ENCODE measurements at regions not wholly inside any gene's neighbourhood (a gene's known extent, or its start where the extent isn't known, plus 50 kb on each side); places are given as distances from the start of the nearest gene placed in this dataset.
"Not testable (repeated sequence)": the region's sequence is repeated elsewhere in the genome, so short reads cannot be mapped to it uniquely, and the experiment has no call there.

DNA sequence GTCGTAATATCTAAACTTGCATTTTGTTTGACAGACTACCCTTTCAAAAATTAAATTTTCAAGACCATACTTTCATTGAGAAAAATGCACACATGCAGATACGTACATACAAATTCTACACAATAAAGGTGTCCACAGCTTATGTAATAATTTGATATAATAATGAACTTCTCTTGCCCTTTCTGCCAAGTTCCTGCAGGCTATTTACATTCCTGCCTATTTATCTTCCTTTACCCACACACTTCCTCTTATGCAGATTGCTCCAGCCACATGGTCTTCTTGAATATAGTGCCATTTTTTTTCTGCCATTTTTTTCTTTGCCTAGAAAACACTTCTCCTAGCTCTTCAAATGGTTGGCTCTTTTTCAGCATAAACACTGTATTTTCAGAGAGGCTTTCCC lies 826.9 kb upstream of the CDH8 start:
- DNase-seq = no peak

DNA sequence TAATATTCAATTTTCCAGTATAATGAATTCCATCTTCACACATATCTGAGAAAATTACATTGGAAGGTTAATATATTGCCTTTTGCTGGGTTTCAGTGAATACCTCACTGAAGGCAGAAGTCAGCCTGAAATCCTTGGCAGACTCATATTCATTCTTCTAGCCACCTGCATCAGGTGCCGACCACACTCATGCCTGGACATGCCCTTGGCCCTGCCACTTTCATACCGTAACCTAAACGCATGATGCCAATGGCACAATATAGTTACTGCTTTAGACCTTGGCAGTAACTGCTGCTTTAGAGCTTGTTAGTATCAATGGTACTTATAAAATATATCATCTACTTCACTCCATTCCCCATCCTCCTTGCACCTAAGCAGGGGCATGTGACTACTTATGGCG lies 817.6 kb upstream of the CDH8 start:
- no peak for DNase-seq

DNA sequence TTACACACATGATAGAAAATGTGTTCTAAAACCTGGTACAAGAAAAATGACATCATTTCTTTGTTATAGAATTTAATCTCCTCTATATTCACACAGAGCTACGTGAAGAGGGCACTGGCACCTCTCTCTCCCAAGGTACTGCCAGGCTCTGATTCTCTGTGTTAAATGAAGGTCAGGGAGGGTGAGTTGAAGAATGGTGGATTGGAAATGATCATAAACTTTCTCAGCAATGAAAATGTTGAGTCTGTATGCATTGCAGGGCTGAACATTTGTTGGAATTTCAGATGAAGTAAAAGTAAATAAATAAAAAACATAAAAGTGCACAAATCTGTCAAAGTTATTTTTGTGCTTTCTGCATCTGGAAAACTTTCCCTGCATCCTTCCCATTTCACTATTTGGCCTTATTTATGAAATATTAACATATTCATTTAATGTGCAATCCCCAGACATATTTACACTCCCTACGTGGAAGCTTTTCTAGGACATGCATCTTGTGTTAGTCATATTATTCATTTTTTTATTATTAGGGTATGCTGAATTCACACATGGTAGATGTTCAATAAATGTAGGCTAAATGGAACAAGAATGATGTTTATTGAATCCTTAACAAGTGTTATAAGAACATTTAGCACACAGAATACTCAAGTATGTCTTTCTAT lies 810.3 kb upstream of the CDH8 start:
- DNase-seq = no peak

DNA sequence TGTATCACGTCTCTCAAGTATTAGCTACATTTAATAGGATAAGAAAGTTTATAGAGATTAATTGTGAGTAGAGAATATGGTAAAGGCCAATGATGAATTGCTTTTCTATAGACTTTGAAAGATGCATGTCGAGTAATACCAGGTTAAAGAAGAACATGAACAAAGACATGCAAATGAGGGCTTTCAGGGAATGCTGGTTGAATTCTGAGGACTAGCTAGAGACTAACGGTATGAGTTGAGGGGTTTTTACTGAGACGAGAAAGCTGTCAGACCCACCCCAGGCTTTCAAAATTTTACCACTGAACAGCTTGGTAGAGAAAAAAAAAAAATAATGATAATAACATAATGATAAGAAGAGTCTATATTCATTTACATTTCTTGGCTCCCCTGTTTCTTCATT lies 796.0 kb upstream of the CDH8 start:
- DNase-seq = no peak

DNA sequence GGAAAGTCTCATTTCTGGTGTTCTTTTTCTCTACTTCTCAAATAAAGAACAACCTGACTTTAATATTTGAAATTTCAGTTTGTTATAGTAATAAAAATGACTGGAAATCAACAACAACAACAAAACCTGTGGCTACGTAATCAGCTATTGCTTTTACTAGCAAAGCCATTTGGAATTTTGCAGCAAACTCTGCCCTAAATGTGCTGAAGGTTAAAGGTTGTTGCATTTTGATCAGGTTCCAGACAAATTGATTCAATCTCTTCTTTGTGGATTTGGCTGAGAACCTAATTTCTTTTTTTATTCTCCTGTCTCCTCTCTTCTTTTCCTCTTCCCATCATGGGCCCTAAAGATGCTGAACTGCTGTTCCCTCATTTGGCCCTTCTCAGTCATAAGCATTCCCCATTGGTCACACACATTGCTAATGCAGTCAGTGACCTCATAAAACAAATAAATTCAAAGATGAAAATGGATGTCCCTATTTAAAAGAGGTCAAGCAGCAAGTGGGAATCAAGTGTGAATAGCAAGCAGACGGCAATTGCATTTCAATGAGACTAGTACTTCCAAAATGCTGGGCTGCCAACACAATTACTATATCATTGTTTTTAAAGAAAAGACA lies 795.1 kb upstream of the CDH8 start:
- no peak for DNase-seq

DNA sequence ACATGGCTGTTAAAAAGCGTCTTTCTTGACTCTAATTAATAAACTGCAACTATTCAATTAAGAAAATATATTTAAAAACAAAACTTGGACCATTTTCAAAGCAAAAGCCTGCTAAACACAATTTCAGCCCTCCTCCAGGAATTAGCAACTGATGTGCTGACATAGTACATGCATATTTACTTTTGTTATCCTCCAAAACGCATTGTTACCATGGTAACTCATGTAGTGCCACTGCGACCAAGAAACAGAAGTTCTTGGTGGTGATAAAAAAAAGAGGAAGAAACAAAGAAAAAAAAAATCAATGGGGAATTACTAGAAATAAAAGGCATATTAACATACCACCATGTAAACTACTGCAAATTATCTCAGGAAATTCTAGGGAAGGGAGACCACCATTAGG lies 793.4 kb upstream of the CDH8 start:
- DNase-seq = no peak

DNA sequence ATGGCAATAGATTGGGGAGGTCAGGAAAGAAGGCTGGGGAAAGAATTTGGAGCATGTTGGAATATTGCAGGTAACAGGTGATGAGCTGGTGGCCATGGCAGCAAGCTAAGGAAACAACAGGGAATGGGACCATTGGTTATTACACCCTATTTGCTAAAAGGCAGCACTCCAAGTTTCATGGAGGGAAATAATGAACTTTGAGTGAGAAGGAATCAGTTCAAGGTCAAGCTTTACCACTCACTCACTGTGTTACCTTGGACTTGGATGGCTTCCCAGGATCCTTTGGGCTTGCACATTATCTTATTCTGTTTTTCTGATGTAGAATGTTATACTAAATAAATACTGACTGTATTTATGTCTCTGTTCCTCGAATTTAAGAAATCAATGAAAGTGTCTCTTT lies 792.8 kb upstream of the CDH8 start:
- no peak for DNase-seq

DNA sequence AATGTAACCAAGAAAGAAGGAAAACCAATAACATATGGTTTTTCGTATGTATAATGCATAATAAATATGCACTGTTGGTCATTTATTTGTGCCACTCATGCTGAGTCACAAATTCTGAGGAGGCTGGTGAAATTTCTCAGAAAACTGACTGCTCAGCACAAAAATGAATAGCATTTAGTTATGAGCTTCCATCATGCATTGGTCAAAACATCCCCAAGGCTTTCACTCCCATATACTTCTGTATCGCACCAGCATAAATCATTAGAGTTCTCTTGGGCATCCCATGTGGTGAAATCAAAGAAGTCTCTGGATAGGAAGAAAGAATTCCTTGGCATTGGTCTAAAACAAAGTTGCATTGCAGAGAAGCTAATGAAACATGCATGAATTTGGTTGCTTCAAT lies 785.6 kb upstream of the CDH8 start:
- no peak for DNase-seq

DNA sequence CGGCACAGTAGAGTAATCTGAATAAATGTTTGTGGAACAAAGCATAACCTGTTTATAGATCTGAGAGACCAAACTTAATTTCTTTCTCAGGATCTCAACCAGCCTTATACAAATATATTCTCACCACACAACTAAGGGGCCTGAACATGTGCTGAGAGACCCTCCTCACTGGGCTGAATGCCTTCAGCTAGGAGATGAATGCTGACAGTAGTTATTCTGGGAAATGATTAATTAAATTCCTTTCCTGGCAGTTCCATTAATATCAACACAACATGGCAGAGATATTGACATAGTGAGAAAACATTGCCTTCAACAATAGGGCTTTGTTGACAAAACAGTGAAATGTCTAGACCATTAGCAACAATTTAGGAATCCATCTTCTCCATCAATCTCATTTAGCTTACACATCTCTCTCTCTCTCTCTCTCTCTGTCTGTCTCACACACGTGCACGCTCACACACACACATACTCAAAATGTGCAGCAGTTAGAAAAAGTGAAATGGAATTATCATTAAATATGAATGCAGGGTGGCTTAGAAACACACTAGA lies 780.8 kb upstream of the CDH8 start:
- no peak for DNase-seq

DNA sequence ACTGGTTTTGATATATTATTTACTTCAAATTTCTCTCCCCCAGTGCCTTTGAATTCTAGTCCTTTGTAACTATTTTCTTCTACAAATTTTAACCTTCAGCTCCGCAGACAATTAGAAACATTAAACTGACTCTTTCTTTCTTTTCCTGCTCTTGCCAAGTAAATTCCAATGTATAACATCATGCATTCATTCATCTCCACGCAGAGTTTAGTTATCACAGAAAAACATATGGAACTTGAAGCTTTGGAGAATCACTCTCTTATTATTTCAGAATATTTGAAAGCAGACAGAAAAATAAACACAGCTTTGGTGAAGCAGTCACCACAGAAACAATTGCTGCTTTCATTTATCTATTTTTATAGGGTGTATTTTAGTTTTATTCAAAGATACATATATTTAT lies 778.7 kb upstream of the CDH8 start:
- DNase-seq = no peak

DNA sequence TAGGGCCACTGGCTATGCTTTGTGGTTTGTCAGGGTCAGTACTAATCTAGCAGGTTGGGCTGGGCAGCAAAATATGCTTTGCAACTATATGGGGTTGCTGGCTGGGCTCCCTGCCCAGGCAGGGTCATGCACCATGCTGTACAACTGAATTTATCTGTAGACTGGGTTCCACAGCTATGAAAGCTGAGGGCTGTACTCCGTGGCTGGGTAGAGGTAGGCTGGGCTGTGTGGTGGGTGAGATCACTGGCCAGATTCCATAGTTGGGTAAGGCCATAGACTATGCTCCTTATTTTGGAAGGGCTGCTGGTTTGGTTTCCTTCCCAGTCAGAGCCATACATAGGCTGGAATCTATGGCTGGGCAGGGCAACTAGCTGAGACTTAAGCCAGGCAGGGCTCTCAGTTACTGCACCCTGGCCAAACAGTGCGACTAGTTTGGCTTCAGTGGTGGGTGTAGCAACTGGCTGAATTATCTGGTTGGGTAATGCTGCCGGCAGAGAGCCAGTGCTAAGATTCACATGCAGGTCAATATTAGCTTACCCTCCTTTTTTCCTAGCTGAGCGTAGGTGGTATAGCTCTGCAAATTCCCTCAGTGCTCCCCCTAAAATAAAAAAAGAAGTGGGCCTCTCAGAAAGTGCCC lies 769.1 kb upstream of the CDH8 start:
- no peak for DNase-seq

DNA sequence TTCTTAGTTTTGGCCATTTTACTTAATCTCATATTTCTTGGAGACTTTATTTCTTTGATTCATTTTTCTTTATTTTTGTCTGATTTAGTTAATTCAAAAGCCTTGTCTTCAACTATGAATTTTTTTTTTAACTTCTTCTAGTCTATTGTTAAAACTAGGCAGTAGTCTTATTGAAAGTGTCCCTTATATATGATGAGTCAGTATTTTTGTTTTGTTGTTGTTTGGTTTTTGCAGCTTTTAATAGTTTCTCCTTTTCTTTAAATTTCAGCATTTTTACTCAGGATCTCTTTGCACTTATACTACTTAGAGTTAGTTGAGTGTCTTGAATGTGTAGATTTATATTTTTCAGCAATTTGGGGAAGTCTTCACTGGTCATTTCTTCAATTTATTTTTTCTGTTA lies 758.5 kb upstream of the CDH8 start:
- no peak for DNase-seq

DNA sequence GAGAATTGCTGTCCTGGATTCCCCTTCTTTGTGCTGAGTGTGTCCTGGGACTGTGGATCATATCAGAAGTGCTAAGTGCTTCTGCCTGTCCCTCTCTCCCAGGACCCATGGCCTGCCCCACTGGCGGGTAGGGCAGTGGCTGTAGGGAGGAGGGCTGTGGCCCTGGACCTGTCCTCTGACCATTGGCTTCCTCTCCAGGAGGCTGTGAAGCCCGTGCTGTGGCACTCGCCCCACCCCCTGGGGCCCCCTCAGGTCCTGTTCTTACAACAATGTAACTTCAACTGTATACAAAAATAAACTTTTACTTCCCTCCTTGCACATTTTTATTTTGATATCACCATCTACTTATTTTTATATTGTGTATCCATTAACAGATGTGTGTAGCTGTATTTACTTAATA lies 743.8 kb upstream of the CDH8 start:
- DNase-seq = not testable (repeated sequence)

DNA sequence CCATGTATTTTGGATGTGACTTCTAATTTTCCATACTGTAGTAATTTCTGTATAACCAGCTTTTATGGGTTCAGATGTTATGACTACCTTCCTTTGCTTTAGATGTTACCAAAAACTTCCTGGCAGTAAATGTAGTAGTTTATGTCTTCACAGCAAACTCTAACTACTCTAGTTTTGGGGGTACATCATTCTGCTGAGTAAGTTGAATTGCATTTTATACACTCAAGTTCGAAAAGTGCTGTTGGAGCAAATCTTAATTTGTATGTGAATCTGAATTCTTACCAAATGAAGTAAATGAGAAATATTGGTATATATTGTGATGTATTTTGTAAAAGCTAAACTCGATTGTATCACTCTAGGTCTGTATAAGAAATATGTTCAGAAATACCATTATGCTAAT lies 728.3 kb upstream of the CDH8 start:
- DNase-seq = no peak

DNA sequence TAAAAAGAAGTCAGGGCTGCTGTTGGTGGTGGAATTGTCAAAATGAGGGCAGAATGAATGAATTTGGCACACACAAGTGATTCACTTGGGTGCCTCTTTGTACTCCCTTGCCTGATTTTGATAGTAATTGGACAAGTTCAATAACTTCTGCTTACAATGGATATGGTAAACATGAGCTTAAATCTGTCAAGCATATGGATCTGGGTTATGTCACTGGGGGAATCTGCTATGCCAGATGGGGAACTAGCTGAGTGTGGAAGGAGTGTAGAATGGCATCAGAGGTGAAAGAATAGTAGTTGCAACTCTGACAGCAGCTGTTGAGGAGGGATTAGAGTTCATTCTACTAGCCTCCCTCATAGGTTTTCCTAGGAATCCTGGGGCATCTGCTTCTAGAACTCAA lies 724.2 kb upstream of the CDH8 start:
- no peak for DNase-seq

DNA sequence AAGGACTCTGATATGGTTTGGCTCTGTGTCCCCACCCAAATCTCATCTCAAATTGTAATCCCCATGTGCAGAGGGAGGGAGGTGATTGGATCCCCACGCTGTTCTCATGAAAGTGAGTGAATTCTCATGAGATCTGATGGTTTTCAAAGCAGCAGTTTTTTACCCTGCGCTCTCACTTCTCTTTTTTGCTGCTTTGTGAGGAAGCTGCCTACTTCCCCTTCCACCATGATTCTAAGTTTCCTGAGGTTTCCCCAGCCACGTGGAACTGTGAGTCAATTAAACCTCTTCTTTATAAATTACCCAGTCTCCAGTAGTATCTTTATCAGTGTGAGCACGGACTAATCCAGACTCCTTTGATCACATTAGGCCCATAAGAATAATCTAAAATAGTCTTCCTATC lies 719.7 kb upstream of the CDH8 start:
- DNase-seq = no peak

DNA sequence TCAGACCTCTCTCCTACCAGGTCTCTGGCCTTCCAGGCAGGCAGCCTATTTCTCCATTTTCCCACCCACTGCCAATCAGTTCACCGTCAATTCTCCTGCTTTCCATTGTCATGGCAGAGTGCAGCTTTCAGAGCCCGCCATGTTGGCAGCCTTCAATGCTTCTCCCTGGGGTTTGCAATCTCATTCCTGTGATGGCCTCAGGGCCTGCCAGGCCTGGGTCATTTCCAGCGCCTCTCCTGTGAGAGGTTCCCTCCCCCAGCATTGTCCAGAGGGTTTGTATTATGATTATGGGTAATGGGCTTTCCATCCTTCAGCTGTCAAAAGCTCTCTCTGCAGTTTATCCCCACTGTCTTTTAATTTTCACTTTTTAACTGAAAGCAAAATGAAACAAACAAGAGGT lies 716.6 kb upstream of the CDH8 start:
- no peak for DNase-seq

DNA sequence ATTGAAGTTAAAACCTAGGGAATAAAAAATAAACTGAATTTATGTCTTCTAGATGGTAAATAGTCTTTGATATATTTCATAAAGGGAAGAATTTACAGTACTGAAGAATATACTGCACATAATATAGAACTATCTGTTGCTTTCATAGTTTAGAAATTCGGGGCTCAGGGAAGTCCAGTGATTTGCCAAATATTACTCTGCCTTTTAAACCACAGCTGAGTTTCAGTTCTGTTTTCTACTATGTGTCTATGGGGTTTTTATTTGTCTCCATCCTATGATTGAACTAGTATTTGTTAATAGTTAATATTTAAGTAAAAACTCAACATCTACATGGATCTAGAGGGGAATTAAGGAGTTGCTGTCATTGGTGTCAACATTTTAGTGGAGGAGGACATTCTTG lies 715.0 kb upstream of the CDH8 start:
- no peak for DNase-seq

DNA sequence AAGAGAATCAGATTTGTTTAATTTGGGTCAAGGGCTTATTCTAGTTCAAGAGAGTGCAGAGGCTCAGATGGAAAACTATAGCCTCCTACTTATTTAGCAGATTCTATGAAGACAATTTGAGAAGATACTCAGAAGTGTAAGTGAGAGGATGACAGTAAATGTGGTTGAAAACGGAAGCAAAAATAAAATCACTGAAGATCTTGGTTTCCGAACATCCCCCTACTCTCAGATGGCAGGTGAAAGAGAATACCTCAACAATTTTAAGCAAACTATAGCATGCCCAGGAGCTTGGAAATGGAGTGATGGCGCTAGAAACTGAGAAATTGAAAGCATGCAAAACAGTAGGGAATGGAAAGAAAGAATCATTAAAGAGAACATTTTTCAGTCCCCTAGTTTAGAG lies 705.5 kb upstream of the CDH8 start:
- no peak for DNase-seq

DNA sequence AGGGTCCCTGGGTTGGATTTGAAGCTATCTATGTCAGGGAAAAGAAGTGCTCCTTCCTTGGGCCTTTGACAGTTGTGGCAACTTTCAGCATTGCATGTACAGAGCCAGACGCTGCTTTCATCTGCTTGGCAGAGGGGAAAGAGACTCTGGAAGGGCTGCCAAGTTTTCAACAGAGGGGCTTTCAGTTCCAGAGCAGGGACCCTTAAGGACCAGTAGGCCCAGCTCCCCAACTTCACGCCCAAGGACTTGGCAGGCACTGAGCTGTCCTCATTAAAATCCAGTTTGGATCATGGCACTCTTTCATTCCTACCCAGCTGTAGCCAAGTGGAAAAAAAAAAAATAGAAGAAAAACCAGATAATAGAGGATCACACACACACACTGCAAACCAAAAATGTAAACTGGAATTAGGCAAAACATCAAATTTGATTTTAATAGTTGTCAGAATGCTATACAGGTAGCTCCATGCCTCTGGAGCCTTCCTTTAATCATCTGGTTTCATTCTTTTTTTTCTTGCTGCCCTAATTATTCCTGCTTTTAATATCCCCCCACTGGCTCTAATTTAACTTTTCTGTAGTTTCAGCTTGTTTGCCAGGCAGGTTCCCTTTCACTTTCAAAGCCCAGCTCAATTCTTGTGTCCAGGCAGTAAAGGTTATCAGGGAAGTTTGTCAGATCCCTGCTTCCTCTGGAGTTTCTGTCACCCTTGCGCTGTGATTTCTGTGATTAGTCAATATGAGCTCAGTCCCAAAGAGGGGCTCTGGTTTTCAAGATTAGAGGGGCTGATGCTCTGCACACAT lies 702.6 kb upstream of the CDH8 start:
- no peak for DNase-seq

DNA sequence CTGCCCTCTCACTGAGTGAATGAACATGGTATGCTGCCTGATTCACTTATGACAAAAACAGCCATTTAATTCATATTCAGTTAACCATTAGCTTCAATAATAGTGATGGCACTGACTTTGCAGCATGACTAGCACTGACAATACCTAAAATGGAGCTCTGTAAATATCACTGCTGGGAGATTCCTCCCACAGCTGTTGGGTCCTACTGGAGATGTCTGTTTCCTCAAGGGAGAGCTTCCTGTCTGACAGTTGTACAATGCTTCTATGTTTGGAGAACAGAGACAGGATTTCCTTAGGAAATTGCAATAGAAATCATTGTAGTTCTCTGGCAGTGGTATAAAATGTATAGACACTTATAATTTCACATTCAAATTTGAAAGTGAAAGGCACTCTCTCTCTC lies 695.9 kb upstream of the CDH8 start:
- DNase-seq = no peak

DNA sequence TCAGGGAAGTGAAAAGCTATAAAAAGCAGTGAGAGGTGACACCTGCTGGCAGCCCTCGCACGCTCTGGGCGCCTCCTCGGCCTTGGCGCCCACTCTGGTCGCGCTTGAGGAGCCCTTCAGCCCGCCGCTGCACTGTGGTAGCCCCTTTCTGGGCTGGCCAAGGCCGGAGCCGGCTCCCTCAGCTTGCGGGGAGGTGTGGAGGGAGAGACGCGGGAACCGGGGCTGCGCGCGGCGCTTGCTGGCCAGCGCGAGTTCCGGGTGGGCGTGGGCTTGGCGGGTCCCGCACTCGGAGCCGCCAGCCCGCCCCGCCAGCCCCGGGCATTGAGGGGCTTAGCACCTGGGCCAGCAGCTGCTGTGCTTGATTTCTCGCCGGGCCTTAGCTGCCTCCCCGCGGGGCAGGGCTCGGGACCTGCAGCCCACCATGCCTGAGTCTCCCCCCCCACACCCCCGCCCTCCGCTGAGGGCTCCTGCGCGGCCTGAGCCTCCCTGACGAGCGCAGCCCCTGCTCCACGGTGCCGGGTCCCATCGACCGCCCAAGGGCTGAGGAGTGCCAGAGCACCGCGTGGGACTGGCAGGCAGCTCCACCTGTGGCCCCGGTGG lies 688.5 kb upstream of the CDH8 start:
- not testable (repeated sequence) for DNase-seq

DNA sequence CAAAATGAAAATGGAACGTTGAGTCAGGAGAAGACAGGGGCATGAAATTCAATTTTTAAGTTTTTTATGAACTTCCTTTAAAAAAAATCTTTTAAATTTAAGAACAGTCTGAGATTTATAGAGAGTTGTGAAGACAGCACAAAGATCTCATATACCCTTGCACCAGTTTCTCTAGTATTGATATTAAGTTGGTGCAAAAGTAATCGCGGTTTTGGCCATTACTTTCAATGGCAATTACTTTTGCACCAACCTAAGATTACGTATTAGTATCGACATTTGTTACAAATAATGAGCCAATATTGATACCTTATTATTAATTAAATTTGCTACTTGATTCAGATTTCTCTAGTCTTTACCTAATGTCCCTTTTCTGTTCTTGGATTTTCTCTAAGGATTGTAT lies 684.4 kb upstream of the CDH8 start:
- DNase-seq = no peak
